Activated naive CD8-positive, alpha-beta T cell treated with anti-CD3 and anti-CD28 coated beads, Interleukin-2, amount 50 U/mL, for 16 hours (primary cell): ENCODE measurements at regions not wholly inside any gene's neighbourhood (a gene's known extent, or its start where the extent isn't known, plus 50 kb on each side); places are given as distances from the start of the nearest gene placed in this dataset.
"Not testable (repeated sequence)": the region's sequence is repeated elsewhere in the genome, so short reads cannot be mapped to it uniquely, and the experiment has no call there.

Source experiments
- DNase-seq: peaks from one replicate; pipeline ENCODE4 v3.0.0-alpha.2; 2020; ENCODE audit warnings: low read depth, low spot score

- DNase-seq = no peak
Observed at GRCh38 chr20:33908336-33908735, 85.4 kb upstream of the RALY start.

- no peak for DNase-seq
Observed at GRCh38 chr20:33908868-33909267, 84.8 kb upstream of the RALY start.

- DNase-seq = no peak
Observed at GRCh38 chr20:33909331-33909921, 84.3 kb upstream of the RALY start.

DNA sequence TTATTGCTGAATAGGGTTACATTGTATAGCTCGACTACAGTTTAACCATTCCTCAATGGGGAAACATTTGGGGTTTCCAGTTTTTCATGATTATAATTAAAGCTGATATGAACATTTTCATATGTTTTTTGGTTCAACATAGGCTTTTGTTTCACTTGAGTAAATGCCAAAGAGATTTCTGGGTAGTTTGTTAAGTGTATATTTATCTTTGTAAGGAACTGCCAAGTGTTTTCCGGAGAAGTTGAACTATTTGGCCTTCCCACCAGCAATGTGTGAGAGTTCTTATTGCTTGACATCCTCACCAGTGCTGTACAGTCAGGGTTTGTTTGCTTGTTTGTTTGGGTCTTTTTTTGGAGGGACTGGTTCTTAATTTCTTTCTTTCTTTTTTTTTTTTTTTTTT, 83.7 kb upstream of the RALY start:
- DNase-seq = no peak

DNA sequence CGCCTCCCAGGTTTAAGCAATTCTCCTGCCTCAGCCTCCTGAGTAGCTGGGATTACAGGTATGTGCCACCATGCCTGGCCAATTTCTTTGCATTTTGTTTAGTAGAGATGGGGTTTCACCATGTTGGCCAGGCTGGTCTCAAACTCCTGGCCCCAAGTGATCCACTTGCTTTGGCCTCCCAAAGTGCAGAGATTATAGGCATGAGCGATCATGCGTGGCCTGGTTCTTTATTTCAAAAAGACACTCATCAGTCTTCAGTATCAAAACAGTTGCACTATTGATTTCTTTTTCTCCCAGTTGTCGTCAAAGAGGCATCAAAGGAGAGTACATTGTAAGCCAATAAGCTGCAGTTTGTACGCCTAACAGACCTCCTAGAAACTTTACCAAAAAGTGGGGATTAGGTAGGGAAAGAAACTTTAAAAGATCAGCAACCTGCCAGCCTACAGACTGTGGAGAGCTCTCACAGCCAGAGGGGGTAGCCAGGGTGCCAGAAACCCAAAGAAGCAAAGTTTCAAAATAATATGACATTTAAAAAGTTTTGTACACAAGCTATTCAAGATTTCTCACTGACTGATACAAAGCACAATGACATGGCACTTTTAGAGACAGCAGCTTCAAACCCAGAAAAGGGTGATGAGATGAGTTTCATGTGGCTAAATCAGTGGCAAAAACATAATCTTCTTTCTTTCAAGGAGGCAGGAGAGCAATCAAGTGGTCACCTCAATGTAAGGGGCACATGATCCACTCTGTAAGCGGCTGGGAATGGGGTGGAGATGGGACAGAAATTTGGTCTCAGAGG, 83.0 kb upstream of the RALY start:
- DNase-seq = no peak

GRCh38 chr20:33914919-33915318, 78.8 kb upstream of the RALY start:
- no peak for DNase-seq

DNA sequence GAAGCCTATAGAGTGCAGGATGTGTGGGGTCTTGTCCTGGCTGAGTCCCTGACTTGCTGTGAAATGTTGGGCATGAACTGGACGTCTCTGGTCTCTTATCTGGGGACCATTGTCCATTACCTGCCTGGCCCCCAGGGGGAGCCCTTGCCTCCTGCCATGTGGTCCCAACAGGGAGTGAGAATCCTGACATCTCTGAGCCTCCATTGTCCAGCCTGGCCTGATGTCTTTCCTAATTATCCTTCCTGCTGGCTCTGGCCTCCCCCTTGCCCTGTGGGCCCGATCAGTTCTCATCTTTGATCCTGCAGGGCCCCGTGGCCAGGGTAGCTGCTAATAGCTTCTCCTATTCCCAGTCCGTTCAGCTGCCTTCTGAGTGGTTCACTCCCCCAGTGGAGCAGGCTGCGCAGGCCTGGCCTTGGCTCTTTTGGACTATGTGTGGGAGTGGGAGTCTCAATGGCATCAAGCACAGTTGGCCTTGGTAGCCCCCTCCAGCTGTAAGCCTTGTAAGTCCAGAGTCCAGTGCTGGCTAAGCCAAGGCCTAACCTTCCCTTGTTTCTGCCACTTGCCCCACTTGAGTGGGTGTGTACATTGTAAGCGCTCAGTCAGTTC, 77.9 kb upstream of the RALY start:
- DNase-seq = peak; percentile 16

- no peak for DNase-seq
Observed at GRCh38 chr20:33916768-33917167, 76.9 kb upstream of the RALY start.

DNA sequence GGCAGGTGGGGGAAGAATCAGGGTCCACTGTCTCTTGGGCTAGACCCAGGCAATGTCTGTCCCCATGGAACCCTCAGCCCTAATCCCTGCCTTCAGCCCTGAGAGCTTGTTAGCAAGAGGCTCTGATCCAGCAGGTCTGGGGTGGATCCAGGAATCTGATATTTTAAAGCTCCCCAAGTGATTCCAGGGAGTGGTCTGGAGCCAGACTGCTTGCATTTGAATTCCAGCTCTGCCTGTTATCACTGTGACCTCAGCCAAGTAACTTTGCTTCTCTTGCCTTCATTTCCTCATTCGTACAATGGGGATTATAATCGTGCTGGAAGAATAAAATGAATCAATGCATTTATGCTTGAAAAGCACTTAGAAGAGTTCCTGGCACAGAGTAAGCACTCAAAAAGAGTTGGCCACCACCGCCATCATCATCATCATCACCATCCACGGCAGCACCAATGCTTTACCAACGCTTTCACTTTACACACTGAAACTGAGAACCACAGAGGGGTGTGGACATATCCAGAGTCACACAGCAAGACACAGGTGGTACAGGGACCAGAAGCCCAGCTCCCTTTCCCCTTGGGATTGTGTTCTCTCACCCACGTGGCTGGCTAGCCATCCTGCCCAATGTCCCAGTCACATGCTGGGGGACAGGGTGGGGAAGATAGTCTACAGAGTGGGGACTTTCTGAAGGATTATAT, 75.7 kb upstream of the RALY start:
- no peak for DNase-seq

DNA sequence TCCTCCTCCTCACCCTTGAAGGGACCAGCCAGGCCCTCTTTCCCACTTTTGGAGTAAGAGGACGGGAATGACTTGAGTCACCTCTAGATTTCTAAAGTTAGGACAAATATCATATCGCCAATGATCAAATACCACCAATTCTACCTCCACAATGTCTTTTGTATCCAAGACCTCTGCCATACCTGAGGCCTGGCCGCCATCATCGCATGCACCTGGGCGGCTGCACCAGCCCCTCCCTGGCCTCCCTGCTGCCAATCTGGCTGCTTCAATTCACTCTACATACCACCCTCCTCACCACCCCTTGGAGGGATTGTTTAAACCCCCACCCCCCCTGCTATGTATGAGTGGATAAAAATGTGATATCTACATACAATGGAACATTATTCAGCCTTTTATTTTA, 75.0 kb upstream of the RALY start:
- DNase-seq = no peak

- no peak for DNase-seq
Observed at GRCh38 chr20:33919653-33920052, 74.1 kb upstream of the RALY start.

DNA sequence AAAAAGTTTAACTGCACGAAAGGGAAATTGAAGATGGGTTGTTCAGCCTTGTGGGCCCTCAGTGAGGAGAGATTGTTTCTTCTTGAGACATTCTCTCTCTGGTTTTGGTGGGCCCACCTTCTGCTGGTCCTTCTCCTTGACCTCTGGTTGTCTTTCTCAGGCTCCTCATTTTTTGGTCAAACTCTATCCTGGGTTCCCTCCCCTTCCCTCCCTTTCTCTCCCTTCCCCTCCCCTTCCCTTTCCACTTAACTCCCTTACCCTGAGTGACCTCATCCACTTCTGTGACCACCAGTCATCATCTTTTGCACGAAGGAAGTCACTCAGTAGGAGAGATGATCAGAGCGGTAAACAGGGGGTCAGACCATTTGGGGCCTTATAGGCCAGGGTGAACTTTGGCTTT, 71.5 kb upstream of the RALY start:
- DNase-seq = no peak

DNA sequence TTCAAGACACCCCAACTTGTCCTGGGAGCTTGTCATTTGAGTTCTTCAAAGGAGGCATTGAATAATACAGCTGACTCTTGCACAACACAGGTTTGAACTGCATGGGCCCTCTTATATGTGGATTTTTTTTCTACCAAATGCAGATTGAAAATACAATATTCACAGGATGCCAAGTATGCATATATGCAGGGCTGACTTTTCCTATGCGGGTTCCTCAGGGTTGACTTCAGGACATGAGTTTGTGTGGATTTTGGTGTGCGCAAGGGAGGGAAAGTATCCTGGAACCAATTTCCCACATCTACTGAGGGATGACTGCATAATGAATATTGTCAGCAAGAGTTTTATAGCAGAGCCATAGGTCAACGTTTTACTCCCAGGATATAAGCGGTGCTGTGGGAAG, 70.0 kb upstream of the RALY start:
- DNase-seq = no peak

DNA sequence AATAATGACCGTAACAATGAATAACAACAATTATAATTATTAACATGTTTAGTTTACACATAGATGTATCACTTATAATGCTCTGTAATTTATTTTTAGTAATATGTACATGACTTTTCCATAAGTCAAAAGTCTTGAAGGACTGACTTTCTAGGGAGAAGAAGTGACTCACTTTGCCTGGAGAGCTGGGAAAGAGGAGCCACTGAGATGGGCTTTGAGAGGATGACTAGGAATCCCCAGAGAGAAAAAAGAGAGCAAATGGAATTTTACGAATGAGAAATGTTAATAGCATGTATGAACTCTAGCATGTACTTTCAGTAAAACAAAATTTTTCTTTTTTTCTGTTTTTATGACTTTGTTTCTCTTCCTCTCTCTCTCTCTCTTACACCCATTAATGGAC, 67.8 kb upstream of the RALY start:
- DNase-seq = no peak

GRCh38 chr20:33926425-33926824, 67.3 kb upstream of the RALY start:
- DNase-seq = no peak

DNA sequence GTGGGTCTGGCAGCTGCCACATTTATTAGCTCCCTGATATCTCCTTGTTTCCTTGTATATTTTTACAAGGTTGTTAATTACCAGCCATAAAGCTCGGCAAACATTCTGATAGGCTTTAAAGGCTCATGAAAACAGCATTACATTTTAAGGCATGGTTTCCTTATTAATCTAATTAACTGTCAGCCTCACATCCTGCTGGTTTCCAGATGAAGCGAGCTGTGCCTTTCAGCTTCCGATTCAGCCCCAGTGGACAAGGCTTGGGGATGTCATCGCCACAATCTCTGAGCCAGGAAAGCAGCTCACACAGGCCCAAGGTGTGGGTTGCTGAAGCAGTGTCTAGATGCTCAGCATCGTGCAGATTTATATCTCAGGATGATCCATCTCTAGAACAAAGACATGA, 66.0 kb upstream of the RALY start:
- no peak for DNase-seq

DNA sequence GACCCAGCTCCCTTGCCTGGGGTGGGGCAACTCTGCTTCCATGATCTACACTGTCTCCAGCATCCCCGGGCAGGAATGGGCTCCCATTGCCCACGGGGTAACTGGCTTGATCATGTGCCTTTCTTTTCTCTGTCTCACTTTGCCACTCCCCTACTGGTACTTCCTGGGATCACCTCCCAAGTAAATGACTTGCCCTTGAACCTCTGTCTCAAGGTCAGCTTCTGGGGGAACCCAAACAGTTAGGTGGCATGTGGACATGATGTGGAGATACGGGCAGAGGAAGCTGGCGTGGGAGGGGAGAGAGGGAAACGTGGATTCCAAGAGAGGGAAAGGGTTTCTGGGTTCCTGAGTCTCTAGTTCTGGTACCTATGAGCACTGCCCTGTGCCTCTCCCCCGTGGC, 63.8 kb upstream of the RALY start:
- no peak for DNase-seq

- DNase-seq = no peak
Observed at GRCh38 chr20:33933469-33933909, 60.2 kb upstream of the RALY start.

- DNase-seq = no peak
Observed at GRCh38 chr20:33936656-33937055, 57.1 kb upstream of the RALY start.

DNA sequence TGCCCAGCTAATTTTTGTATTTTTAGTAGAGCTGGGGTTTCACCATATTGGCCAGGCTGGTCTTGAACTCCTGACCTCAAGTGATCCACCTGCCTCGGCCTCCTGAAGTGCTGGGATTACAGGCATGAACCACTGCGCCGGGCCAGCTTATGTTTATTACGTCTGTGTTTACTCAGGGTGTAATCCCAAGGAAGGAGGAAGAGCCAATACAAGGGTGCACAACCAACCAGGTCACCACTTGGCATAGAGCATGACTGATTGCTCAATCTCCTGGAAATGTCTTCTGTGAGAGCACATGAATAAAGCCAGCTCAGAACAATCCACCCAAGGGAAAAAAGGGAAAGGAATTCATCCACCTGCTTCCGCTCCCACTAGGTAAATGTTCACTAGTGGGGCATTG, 54.7 kb upstream of the RALY start:
- DNase-seq = not testable (repeated sequence)

DNA sequence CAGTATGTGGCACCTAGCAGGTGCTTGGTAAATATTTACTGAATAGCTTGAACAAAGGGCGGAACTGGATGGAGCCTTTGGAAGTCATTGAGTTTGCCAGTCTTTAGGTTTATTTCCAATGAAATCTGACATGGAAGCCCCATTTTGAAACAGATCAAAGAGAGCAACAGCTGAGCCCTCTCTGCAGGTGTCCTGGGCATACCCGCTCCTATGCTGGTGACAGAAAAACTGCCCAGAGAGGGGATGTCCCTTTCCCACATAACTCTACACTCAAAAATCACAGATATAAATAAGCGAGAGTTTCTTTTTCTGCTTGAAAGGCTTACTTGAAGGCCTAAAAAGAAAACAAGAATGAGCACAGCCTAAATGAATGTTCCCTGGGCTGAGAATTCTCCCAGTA, 53.0 kb upstream of the RALY start:
- no peak for DNase-seq
